ENCODE measurements at regions not wholly inside any gene's neighbourhood (a gene's known extent, or its start where the extent isn't known, plus 50 kb on each side); places are given as distances from the start of the nearest gene placed in this dataset.

- TF ChIP-seq RARB (CRISPR knock-in tag; IDR thresholded peaks at IDR 0.05) (no peak), CTCF (IDR thresholded peaks at IDR 0.05) (no peak), POLR2A (IDR thresholded peaks at IDR 0.05; ENCODE audit: low read length) (no peak), REST (IDR thresholded peaks at IDR 0.05) (no peak), ZFP36 (IDR thresholded peaks at IDR 0.05; ENCODE audit: borderline replicate concordance, partially characterized antibody) (no peak), MYC (IDR thresholded peaks at IDR 0.05; ENCODE audit: borderline replicate concordance, low read length) (no peak), RNF2 (IDR thresholded peaks at IDR 0.05; ENCODE audit: borderline replicate concordance, low read depth) (no peak), CHD2 (IDR thresholded peaks at IDR 0.05; ENCODE audit: low read length, partially characterized antibody) (no peak), BCL3 (IDR thresholded peaks at IDR 0.05) (no peak), HEYL (CRISPR knock-in tag; IDR thresholded peaks at IDR 0.05) (no peak), CEBPB (IDR thresholded peaks at IDR 0.05) (no peak), PHF8 (IDR thresholded peaks at IDR 0.05; ENCODE audit: borderline replicate concordance, low read depth) (no peak), EP300 (IDR thresholded peaks at IDR 0.05) (no peak), RAD21 (conservative IDR thresholded peaks at IDR 0.05 in 1 of 2, IDR thresholded peaks at IDR 0.05 in 1 of 2) (no peak)
Observed at GRCh38 chr1:178612261-178612660, 99.4 kb downstream of the TEX35 start.
